OCI-LY7 (cell line): ENCODE measurements at regions not wholly inside any gene's neighbourhood (a gene's known extent, or its start where the extent isn't known, plus 50 kb on each side); places are given as distances from the start of the nearest gene placed in this dataset.

Experiments used
- BruUV-seq: library from RNA; stranded (reverse); fragments of 400-500 nt; replicated peaks from 2 replicates; lab custom pipeline; 2021; lab: Mats Ljungman, UMichigan
- CTCF ChIA-PET: fragments of 300-600 bp; sonication (Branson Sonifier 250); formaldehyde crosslinking; loops from one replicate; lab custom pipeline; 2022; ENCODE audit warnings: antibody characterized with exemption; ENCODE audit not compliant: unreplicated experiment; lab: Charles Lee
- POLR2A ChIA-PET: fragments of 300-600 bp; sonication (Branson Sonifier 250); formaldehyde crosslinking; loops from one replicate; lab custom pipeline; 2022; ENCODE audit warnings: antibody characterized with exemption; lab: Charles Lee
- DNase-seq: peaks from one replicate; pipeline ENCODE4 v3.0.0-alpha.2; 2015; ENCODE audit warnings: low spot score
- H2AFZ ChIP-seq: fragments of 200-600 bp; sonication (generic), shearing (Covaris generic); 2 replicates; pipeline ENCODE4 v1.6.1; 2014; ENCODE audit warnings: mild to moderate bottlenecking, antibody characterized with exemption, low read length, moderate library complexity
- H3K27ac ChIP-seq: fragments of 200-600 bp; sonication (generic); 2 replicates; pipeline ENCODE4 v1.5.1; 2014; ENCODE audit warnings: mixed run types, low read depth, mild to moderate bottlenecking, moderate library complexity, low read length, inconsistent platforms; ENCODE audit not compliant: poor library complexity, severe bottlenecking
- H3K36me3 ChIP-seq: fragments of 200-600 bp; sonication (generic); 2 replicates; pipeline ENCODE4 v1.6.1; 2014; ENCODE audit warnings: mild to moderate bottlenecking, antibody characterized with exemption, low read length, moderate library complexity, mixed read lengths; ENCODE audit not compliant: insufficient read depth
- H3K4me1 ChIP-seq: fragments of 200-600 bp; sonication (generic); 2 replicates; pipeline ENCODE4 v1.5.1; 2014; ENCODE audit warnings: mild to moderate bottlenecking, low read length; ENCODE audit not compliant: insufficient read depth, poor library complexity, severe bottlenecking
- H3K4me2 ChIP-seq: fragments of 200-600 bp; sonication (generic); 2 replicates; pipeline ENCODE4 v1.6.1; 2014; ENCODE audit warnings: mild to moderate bottlenecking, low read length
- H3K4me3 ChIP-seq: fragments of 200-600 bp; sonication (generic); 2 replicates; pipeline ENCODE4 v1.5.1; 2014; ENCODE audit warnings: mild to moderate bottlenecking, low read depth, low read length; ENCODE audit not compliant: poor library complexity, severe bottlenecking
- H3K79me2 ChIP-seq: fragments of 200-600 bp; sonication (generic); 2 replicates; pipeline ENCODE4 v1.6.1; 2016; ENCODE audit warnings: low read depth, mild to moderate bottlenecking, low read length, moderate library complexity, mixed read lengths; ENCODE audit not compliant: insufficient read depth
- H3K9me2 ChIP-seq: fragments of 200-600 bp; sonication (generic); 2 replicates; pipeline ENCODE4 v1.6.1; 2016; ENCODE audit warnings: mild to moderate bottlenecking, low read length, mixed read lengths; ENCODE audit not compliant: insufficient read depth
- H3K9me3 ChIP-seq: fragments of 200-600 bp; sonication (generic); 2 replicates; pipeline ENCODE4 v1.6.1; 2014; ENCODE audit warnings: mild to moderate bottlenecking, mixed run types, low read length, mixed read lengths
- H4K20me1 ChIP-seq: fragments of 200-600 bp; sonication (generic); 2 replicates; pipeline ENCODE4 v1.6.1; 2014; ENCODE audit warnings: mild to moderate bottlenecking, antibody characterized with exemption, low read length, moderate library complexity, mixed read lengths; ENCODE audit not compliant: insufficient read depth
- CTCF ChIP-seq: fragments of 200-600 bp; sonication (generic); conservative IDR thresholded peaks from 2 replicates; pipeline ENCODE4 v1.5.1; 2014; ENCODE audit warnings: mild to moderate bottlenecking, antibody characterized with exemption, low read length, moderate library complexity, mixed read lengths
- EZH2phosphoT487 ChIP-seq: fragments of 200-600 bp; sonication (generic); IDR thresholded peaks from 2 replicates; pipeline ENCODE4 v1.6.1; 2018; ENCODE audit warnings: low read depth, borderline replicate concordance, mild to moderate bottlenecking, mixed run types, antibody characterized with exemption, low read length, moderate library complexity, mixed read lengths
- intact Hi-C: fragments of 100-400 bp; cut with micrococcal nuclease; formaldehyde crosslinking; loops from one replicate; pipeline ENCODE4 v1.10.0; 2022; ENCODE audit not compliant: unreplicated experiment

GRCh38 chr10:123451618-123452245, 214.4 kb upstream of the GPR26 start:
- Histone ChIP-seq H3K4me1 (no peaks in the 10 kb centered on the region), H3K9me2 (no peaks in the 10 kb centered on the region), H3K36me3 (no peaks in the 10 kb centered on the region), H3K4me2 (no peak overlapping the region), H4K20me1 (no peaks in the 10 kb centered on the region), H2AFZ (no peak overlapping the region), H3K79me2 (no peaks in the 10 kb centered on the region), H3K27ac (no peak overlapping the region), H3K4me3 (no peak overlapping the region), H3K9me3 (no peaks in the 10 kb centered on the region)
- no peak for DNase-seq
- intact Hi-C loops: no loop called here
- TF ChIP-seq EZH2phosphoT487: no peak
- TF ChIP-seq CTCF: no peak
- BruUV-seq: no TSS peak
- ChIA-PET POLR2A (interaction anchor here (0.8 kb wide), 1 partner anchor 203 kb away, joined by 3 read pairs; no protein-coding TSS in a partner anchor), CTCF (no interaction called here)

- H4K20me1 ChIP-seq: no peaks in the 10 kb centered on the region
- DNase-seq: no peak
- TF ChIP-seq EZH2phosphoT487: no peak
- TF ChIP-seq CTCF: no peak
- H3K36me3 ChIP-seq: no peaks in the 10 kb centered on the region
- intact Hi-C loops: no loop called here
- no peaks in the 10 kb centered on the region for H3K79me2 ChIP-seq
- no peak overlapping the region for H3K4me3 ChIP-seq
- no peak overlapping the region for H3K27ac ChIP-seq
- CTCF ChIA-PET: no interaction called here
- H2AFZ ChIP-seq: no peak overlapping the region
- H3K9me3 ChIP-seq: no peaks in the 10 kb centered on the region
- POLR2A ChIA-PET: interaction anchor here (0.7 kb wide), 1 partner anchor 24 kb away, joined by 3 read pairs; no protein-coding TSS in a partner anchor
- no peaks in the 10 kb centered on the region for H3K9me2 ChIP-seq
- BruUV-seq: no TSS peak
- H3K4me1 ChIP-seq: no peaks in the 10 kb centered on the region
- no peak overlapping the region for H3K4me2 ChIP-seq
Observed at GRCh38 chr10:123454987-123455386, 211.2 kb upstream of the GPR26 start.

GRCh38 chr10:123455861-123456260, 210.3 kb upstream of the GPR26 start:
- no peak for DNase-seq
- POLR2A ChIA-PET: no interaction called here
- no peaks in the 10 kb centered on the region for H3K79me2 ChIP-seq

More at GRCh38 chr10:123455861-123456260, 210.3 kb upstream of the GPR26 start:
- no peak overlapping the region for H3K27ac ChIP-seq
- H4K20me1 ChIP-seq: no peaks in the 10 kb centered on the region
- no peak overlapping the region for H3K4me3 ChIP-seq
- H3K9me2 ChIP-seq: no peaks in the 10 kb centered on the region
- CTCF ChIA-PET: no interaction called here
- no peaks in the 10 kb centered on the region for H3K9me3 ChIP-seq
- no TSS peak for BruUV-seq
- no peak overlapping the region for H3K4me2 ChIP-seq
- H3K36me3 ChIP-seq: no peaks in the 10 kb centered on the region
- TF ChIP-seq EZH2phosphoT487 (no peak), CTCF (no peak)
- H3K4me1 ChIP-seq: no peaks in the 10 kb centered on the region
- intact Hi-C loops: no loop called here
- H2AFZ ChIP-seq: no peak overlapping the region
